ENCODE measurements at regions not wholly inside any gene's neighbourhood (a gene's known extent, or its start where the extent isn't known, plus 50 kb on each side); places are given as distances from the start of the nearest gene placed in this dataset.

GRCh38 chr1:67608661-67609576, 76.1 kb upstream of the GADD45A start:
- H3K4me2 ChIP-seq (ENCODE audit: extremely low read depth, insufficient read depth, low read length) = no peak overlapping the region
- no peaks in the 10 kb centered on the region for H3K36me3 ChIP-seq (ENCODE audit: control insufficient read depth, insufficient read depth, low read length)
- no peaks in the 10 kb centered on the region for H4K20me1 ChIP-seq (ENCODE audit: control insufficient read depth, extremely low read depth, insufficient read depth, low read length)
- no peak overlapping the region for H3K9ac ChIP-seq (ENCODE audit: insufficient read depth, low read length)
- no peaks in the 10 kb centered on the region for H3K79me2 ChIP-seq (ENCODE audit: control insufficient read depth, insufficient read depth, low read length)
- no peaks in the 10 kb centered on the region for H3K9me3 ChIP-seq (ENCODE audit: control insufficient read depth, insufficient read depth, low read depth, low read length)
- TF ChIP-seq EZH2 (IDR thresholded peaks at IDR 0.05; ENCODE audit: low read length, missing control alignments) = no peak
- no peak for TF ChIP-seq CTCF (conservative IDR thresholded peaks at IDR 0.05 in 1 of 2, IDR thresholded peaks at IDR 0.05 in 1 of 2; ENCODE audit: low read depth in 1 of 2, low read length in 2 of 2)
- H3K4me1 ChIP-seq (ENCODE audit: control insufficient read depth, extremely low read depth, insufficient read depth, low read length) = no peaks in the 10 kb centered on the region
- H3K4me3 ChIP-seq (replicated peaks in 1 of 4; ENCODE audit: control extremely low read depth in 1 of 4, insufficient read depth in 1 of 4, low read depth in 3 of 4, low read length in 4 of 4) = no peak overlapping the region
- no peaks in the 10 kb centered on the region for H3K27me3 ChIP-seq (ENCODE audit: control insufficient read depth, insufficient read depth, low read length)
- H2AFZ ChIP-seq (ENCODE audit: low read length) = no peak overlapping the region
- H3K27ac ChIP-seq (ENCODE audit: insufficient read depth, low read length) = no peak overlapping the region
- peak in 1 of 2 donors; percentile 55 for DNase-seq (ENCODE audit: low read depth in 2 of 2)

GRCh38 chr1:67609577-67610341, 75.2 kb upstream of the GADD45A start:
- H3K9ac ChIP-seq (ENCODE audit: insufficient read depth, low read length) = no peak overlapping the region
- H2AFZ ChIP-seq (ENCODE audit: low read length) = no peak overlapping the region
- no peaks in the 10 kb centered on the region for H3K27me3 ChIP-seq (ENCODE audit: control insufficient read depth, insufficient read depth, low read length)
- no peaks in the 10 kb centered on the region for H4K20me1 ChIP-seq (ENCODE audit: control insufficient read depth, extremely low read depth, insufficient read depth, low read length)
- no peak overlapping the region for H3K27ac ChIP-seq (ENCODE audit: insufficient read depth, low read length)
- TF ChIP-seq CTCF (conservative IDR thresholded peaks at IDR 0.05 in 1 of 2, IDR thresholded peaks at IDR 0.05 in 1 of 2; ENCODE audit: low read depth in 1 of 2, low read length in 2 of 2) (no peak), EZH2 (IDR thresholded peaks at IDR 0.05; ENCODE audit: low read length, missing control alignments) (no peak)
- no peaks in the 10 kb centered on the region for H3K36me3 ChIP-seq (ENCODE audit: control insufficient read depth, insufficient read depth, low read length)
- H3K4me1 ChIP-seq (ENCODE audit: control insufficient read depth, extremely low read depth, insufficient read depth, low read length) = no peaks in the 10 kb centered on the region
- H3K79me2 ChIP-seq (ENCODE audit: control insufficient read depth, insufficient read depth, low read length) = no peaks in the 10 kb centered on the region
- H3K9me3 ChIP-seq (ENCODE audit: control insufficient read depth, insufficient read depth, low read depth, low read length) = no peaks in the 10 kb centered on the region
- no peak overlapping the region for H3K4me3 ChIP-seq (replicated peaks in 1 of 4; ENCODE audit: control extremely low read depth in 1 of 4, insufficient read depth in 1 of 4, low read depth in 3 of 4, low read length in 4 of 4)
- no peak for DNase-seq (ENCODE audit: low read depth in 2 of 2)
- H3K4me2 ChIP-seq (ENCODE audit: extremely low read depth, insufficient read depth, low read length) = no peak overlapping the region

GRCh38 chr1:67610450-67610849, 74.6 kb upstream of the GADD45A start:
- Histone ChIP-seq H4K20me1 (ENCODE audit: control insufficient read depth, extremely low read depth, insufficient read depth, low read length) (no peaks in the 10 kb centered on the region), H3K9ac (ENCODE audit: insufficient read depth, low read length) (no peak overlapping the region), H2AFZ (ENCODE audit: low read length) (no peak overlapping the region), H3K27ac (ENCODE audit: insufficient read depth, low read length) (no peak overlapping the region), H3K4me3 (replicated peaks in 1 of 4; ENCODE audit: control extremely low read depth in 1 of 4, insufficient read depth in 1 of 4, low read depth in 3 of 4, low read length in 4 of 4) (no peak overlapping the region), H3K9me3 (ENCODE audit: control insufficient read depth, insufficient read depth, low read depth, low read length) (no peaks in the 10 kb centered on the region), H3K27me3 (ENCODE audit: control insufficient read depth, insufficient read depth, low read length) (no peaks in the 10 kb centered on the region), H3K36me3 (ENCODE audit: control insufficient read depth, insufficient read depth, low read length) (no peaks in the 10 kb centered on the region), H3K4me1 (ENCODE audit: control insufficient read depth, extremely low read depth, insufficient read depth, low read length) (no peaks in the 10 kb centered on the region), H3K4me2 (ENCODE audit: extremely low read depth, insufficient read depth, low read length) (no peak overlapping the region), H3K79me2 (ENCODE audit: control insufficient read depth, insufficient read depth, low read length) (no peaks in the 10 kb centered on the region)
- no peak for TF ChIP-seq EZH2 (IDR thresholded peaks at IDR 0.05; ENCODE audit: low read length, missing control alignments)
- no peak for TF ChIP-seq CTCF (conservative IDR thresholded peaks at IDR 0.05 in 1 of 2, IDR thresholded peaks at IDR 0.05 in 1 of 2; ENCODE audit: low read depth in 1 of 2, low read length in 2 of 2)
- DNase-seq (ENCODE audit: low read depth in 2 of 2) = no peak

Measured in fibroblast of lung (primary cell).